ENCODE measurements at regions not wholly inside any gene's neighbourhood (a gene's known extent, or its start where the extent isn't known, plus 50 kb on each side); places are given as distances from the start of the nearest gene placed in this dataset.

DNA sequence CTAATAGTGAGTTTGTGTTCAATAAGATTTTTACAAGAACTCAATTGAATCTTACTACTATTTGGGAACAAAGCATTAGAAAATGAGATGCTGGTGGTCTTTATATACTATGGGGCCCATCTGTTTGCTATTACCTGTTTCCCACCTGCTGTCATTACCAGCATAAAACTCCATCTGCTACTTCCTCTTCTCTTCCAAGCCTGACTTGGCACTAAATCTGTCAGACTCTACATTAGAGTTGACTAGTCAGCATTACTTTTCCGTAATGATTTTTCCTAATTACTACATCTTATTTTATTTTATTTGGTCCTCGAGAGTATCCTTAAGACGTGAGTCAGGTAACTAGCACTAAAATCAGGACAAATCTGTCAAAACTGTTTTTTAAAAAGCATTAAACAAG lies 68.1 kb upstream of the KRR1 start:
- no peak for ATAC-seq
- TF ChIP-seq, protein P1, sequence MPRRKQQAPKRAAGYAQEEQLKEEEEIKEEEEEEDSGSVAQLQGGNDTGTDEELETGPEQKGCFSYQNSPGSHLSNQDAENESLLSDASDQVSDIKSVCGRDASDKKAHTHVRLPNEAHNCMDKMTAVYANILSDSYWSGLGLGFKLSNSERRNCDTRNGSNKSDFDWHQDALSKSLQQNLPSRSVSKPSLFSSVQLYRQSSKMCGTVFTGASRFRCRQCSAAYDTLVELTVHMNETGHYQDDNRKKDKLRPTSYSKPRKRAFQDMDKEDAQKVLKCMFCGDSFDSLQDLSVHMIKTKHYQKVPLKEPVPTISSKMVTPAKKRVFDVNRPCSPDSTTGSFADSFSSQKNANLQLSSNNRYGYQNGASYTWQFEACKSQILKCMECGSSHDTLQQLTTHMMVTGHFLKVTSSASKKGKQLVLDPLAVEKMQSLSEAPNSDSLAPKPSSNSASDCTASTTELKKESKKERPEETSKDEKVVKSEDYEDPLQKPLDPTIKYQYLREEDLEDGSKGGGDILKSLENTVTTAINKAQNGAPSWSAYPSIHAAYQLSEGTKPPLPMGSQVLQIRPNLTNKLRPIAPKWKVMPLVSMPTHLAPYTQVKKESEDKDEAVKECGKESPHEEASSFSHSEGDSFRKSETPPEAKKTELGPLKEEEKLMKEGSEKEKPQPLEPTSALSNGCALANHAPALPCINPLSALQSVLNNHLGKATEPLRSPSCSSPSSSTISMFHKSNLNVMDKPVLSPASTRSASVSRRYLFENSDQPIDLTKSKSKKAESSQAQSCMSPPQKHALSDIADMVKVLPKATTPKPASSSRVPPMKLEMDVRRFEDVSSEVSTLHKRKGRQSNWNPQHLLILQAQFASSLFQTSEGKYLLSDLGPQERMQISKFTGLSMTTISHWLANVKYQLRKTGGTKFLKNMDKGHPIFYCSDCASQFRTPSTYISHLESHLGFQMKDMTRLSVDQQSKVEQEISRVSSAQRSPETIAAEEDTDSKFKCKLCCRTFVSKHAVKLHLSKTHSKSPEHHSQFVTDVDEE (CRISPR knock-in tag; IDR thresholded peaks at IDR 0.05) = no peak
- TF ChIP-seq ZFP3 (CRISPR knock-in tag; IDR thresholded peaks at IDR 0.05) (no peak), RARB (CRISPR knock-in tag; IDR thresholded peaks at IDR 0.05) (no peak), ISL1 (CRISPR knock-in tag; IDR thresholded peaks at IDR 0.05) (no peak), OSR1 (CRISPR knock-in tag; IDR thresholded peaks at IDR 0.05) (no peak), GLIS3 (CRISPR knock-in tag; IDR thresholded peaks at IDR 0.05) (no peak), ZNF8 (CRISPR knock-in tag; IDR thresholded peaks at IDR 0.05) (no peak), CSDC2 (CRISPR knock-in tag; IDR thresholded peaks at IDR 0.05) (no peak), ESRRG (CRISPR knock-in tag; IDR thresholded peaks at IDR 0.05) (no peak), BACH2 (CRISPR knock-in tag; IDR thresholded peaks at IDR 0.05; ENCODE audit: borderline replicate concordance) (no peak), ZNF70 (CRISPR knock-in tag; IDR thresholded peaks at IDR 0.05) (no peak), PPARA (CRISPR knock-in tag; IDR thresholded peaks at IDR 0.05; ENCODE audit: borderline replicate concordance) (no peak), TCF4 (CRISPR knock-in tag; IDR thresholded peaks at IDR 0.05; ENCODE audit: borderline replicate concordance) (no peak), ZC3H10 (CRISPR knock-in tag; IDR thresholded peaks at IDR 0.05) (no peak), ZNF565 (CRISPR knock-in tag; conservative IDR thresholded peaks at IDR 0.05; ENCODE audit: low read depth) (no peak)
- TF ChIP-seq, protein P2, sequence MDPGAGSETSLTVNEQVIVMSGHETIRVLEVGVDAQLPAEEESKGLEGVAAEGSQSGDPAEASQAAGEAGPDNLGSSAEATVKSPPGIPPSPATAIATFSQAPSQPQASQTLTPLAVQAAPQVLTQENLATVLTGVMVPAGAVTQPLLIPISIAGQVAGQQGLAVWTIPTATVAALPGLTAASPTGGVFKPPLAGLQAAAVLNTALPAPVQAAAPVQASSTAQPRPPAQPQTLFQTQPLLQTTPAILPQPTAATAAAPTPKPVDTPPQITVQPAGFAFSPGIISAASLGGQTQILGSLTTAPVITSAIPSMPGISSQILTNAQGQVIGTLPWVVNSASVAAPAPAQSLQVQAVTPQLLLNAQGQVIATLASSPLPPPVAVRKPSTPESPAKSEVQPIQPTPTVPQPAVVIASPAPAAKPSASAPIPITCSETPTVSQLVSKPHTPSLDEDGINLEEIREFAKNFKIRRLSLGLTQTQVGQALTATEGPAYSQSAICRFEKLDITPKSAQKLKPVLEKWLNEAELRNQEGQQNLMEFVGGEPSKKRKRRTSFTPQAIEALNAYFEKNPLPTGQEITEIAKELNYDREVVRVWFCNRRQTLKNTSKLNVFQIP (CRISPR knock-in tag; IDR thresholded peaks at IDR 0.05; ENCODE audit: borderline replicate concordance, low read depth) = no peak
- TF ChIP-seq, protein P3, sequence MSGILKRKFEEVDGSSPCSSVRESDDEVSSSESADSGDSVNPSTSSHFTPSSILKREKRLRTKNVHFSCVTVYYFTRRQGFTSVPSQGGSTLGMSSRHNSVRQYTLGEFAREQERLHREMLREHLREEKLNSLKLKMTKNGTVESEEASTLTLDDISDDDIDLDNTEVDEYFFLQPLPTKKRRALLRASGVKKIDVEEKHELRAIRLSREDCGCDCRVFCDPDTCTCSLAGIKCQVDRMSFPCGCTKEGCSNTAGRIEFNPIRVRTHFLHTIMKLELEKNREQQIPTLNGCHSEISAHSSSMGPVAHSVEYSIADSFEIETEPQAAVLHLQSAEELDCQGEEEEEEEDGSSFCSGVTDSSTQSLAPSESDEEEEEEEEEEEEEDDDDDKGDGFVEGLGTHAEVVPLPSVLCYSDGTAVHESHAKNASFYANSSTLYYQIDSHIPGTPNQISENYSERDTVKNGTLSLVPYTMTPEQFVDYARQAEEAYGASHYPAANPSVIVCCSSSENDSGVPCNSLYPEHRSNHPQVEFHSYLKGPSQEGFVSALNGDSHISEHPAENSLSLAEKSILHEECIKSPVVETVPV (CRISPR knock-in tag; IDR thresholded peaks at IDR 0.05) = no peak

DNA sequence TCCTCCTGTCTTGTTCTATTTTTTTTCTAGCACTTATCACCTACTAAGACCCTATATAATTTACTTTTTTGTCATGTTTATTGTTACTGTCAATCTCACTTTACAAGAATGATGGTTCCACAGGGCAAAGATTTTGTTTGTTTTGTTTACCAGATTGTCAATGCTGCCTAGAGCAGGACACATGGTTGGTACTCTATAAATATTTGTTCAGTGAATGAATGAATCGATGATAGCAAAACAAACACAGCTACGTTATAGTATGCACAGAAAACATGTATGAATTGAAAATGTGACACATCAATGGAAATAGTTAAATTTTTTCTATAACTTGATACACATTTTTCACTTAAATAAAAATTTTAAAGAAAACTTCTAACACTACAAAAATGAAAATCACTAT lies 67.1 kb upstream of the KRR1 start:
- no peak for ATAC-seq
- TF ChIP-seq RARB (CRISPR knock-in tag; IDR thresholded peaks at IDR 0.05) (no peak), TCF4 (CRISPR knock-in tag; IDR thresholded peaks at IDR 0.05; ENCODE audit: borderline replicate concordance) (no peak), ISL1 (CRISPR knock-in tag; IDR thresholded peaks at IDR 0.05) (no peak), GLIS3 (CRISPR knock-in tag; IDR thresholded peaks at IDR 0.05) (no peak), TOX (CRISPR knock-in tag; IDR thresholded peaks at IDR 0.05; ENCODE audit: borderline replicate concordance) (no peak)
- TF ChIP-seq, protein P3 (CRISPR knock-in tag; IDR thresholded peaks at IDR 0.05) = no peak

DNA sequence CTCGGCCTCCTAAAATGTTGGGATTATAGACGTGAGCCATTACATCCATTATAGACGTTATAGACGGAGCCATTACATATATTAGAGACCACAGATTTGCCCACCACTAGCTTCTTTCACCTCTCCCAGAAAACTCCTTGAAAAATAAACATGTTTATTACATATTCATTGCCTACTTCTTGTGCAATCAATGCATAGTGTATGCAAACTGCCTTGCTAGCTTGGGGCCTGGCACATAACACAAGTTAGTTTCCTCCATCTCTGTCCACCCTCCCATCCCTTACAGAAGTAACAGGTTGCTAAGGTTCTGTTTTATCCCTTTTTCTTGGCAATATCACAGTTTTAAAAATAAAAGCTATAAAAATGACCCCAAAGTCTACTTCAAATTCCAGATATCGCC lies 66.4 kb upstream of the KRR1 start:
- no peak for ATAC-seq
- no peak for TF ChIP-seq RARB (CRISPR knock-in tag; IDR thresholded peaks at IDR 0.05)
- TF ChIP-seq, protein P1 (CRISPR knock-in tag; IDR thresholded peaks at IDR 0.05) = no peak

Measured in SK-N-SH treated with all-trans-retinoic acid at 6 μM for 48 hours (cell line).